ENCODE measurements at regions not wholly inside any gene's neighbourhood (a gene's known extent, or its start where the extent isn't known, plus 50 kb on each side); places are given as distances from the start of the nearest gene placed in this dataset.

DNA sequence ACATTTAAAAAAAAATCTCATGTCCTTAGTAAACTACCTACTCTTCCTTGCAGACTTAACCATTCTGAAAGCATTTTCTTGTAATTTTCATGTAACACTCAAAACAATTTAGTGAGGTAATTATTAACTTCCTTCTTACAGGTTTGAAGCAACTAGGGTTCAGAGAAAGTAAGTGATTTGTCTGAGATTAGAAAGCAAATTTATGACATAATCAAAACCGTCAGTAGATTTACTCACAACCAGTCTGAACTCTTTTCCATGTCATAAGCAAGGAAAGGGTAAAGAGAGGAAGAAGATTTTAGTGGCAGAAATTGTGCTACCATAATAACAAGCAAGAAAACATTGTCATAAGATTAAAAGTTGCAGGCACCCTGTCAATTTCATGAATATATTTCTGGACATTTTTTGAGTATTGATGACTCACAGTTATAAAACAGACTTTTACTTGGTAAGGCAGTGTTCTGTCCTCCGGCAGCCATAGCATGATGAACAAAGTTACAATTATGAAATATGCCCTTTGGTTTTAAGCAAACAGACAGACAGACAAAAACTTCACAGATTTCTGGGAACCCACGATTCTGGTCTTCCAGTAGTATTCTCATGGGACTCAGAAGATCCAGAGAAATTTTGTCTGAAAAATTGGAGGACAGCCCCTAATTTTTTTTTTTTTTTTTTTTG is 707.2 kb downstream of the RWDD3 start:
- TF ChIP-seq, protein P1, sequence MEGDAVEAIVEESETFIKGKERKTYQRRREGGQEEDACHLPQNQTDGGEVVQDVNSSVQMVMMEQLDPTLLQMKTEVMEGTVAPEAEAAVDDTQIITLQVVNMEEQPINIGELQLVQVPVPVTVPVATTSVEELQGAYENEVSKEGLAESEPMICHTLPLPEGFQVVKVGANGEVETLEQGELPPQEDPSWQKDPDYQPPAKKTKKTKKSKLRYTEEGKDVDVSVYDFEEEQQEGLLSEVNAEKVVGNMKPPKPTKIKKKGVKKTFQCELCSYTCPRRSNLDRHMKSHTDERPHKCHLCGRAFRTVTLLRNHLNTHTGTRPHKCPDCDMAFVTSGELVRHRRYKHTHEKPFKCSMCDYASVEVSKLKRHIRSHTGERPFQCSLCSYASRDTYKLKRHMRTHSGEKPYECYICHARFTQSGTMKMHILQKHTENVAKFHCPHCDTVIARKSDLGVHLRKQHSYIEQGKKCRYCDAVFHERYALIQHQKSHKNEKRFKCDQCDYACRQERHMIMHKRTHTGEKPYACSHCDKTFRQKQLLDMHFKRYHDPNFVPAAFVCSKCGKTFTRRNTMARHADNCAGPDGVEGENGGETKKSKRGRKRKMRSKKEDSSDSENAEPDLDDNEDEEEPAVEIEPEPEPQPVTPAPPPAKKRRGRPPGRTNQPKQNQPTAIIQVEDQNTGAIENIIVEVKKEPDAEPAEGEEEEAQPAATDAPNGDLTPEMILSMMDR (IDR thresholded peaks at IDR 0.05; ENCODE audit: insufficient read depth, low read depth, low read length), result no peak
- no peak for TF ChIP-seq EZH2 (IDR thresholded peaks at IDR 0.05; ENCODE audit: insufficient read depth, low read length)

All from astrocyte (in vitro differentiated cells and primary cell).